ENCODE measurements at regions not wholly inside any gene's neighbourhood (a gene's known extent, or its start where the extent isn't known, plus 50 kb on each side); places are given as distances from the start of the nearest gene placed in this dataset.

- Histone ChIP-seq H3K4me3 (no peak overlapping the region), H3K4me1 (no peaks in the 10 kb centered on the region), H3K27ac (no peak overlapping the region), H3K36me3 (no peaks in the 10 kb centered on the region), H3K27me3 (no peaks in the 10 kb centered on the region), H3K9me3 (no peaks in the 10 kb centered on the region)
- WGBS, 2 donors, result 65 to 72% methylated on average over 8 of the region's 8 CpGs
- ATAC-seq (peak in 3 of 4 donors; percentile 35 to 64 (median 54)), DNase-seq (peak in 1 of 6 donors; percentile 9), FAIRE-seq (no peak)
- intact Hi-C loops (cut with DNase I), result no loop called here
- no peak for TF ChIP-seq CTCF (IDR thresholded peaks at IDR 0.05)
These were observed 102.5 kb upstream of the PDZRN3 start for GRCh38 chr3:73727117-73727821.

- Histone ChIP-seq H3K27me3 (no peaks in the 10 kb centered on the region), H3K36me3 (no peaks in the 10 kb centered on the region), H3K27ac (no peak overlapping the region), H3K9me3 (no peaks in the 10 kb centered on the region), H3K4me1 (no peaks in the 10 kb centered on the region), H3K4me3 (no peak overlapping the region)
- DNase-seq (no peak), ATAC-seq (no peak), FAIRE-seq (no peak)
- intact Hi-C loops (cut with DNase I), result no loop called here
- 62% methylated on average over 3 of the region's 3 CpGs for WGBS, 2 donors
- no peak for TF ChIP-seq CTCF (IDR thresholded peaks at IDR 0.05)
These were observed 98.9 kb upstream of the PDZRN3 start for GRCh38 chr3:73723596-73723995.

DNA sequence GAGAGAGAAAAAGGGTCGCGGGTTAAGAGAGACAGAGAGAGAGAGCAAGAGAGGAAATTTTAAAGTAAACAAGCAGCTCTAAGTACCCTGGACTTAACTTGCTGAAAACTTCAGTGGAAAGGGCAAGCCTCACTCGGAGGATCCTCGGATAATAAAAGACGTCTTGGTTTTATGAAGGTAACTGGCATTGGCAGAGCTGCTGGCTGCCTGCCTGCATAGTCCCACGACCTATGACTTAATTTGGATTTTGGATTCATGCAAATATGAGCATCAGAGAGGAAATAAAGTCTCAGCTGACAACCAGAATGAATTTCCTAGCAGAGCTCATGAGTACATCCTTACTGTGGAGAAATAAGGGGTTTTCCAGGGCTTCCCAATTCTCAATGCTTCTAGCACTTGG, 95.1 kb upstream of the PDZRN3 start:
- FAIRE-seq (no peak), DNase-seq (no peak), ATAC-seq (peak in 2 of 4 donors; percentile 13 to 20)
- Histone ChIP-seq H3K4me1 (no peaks in the 10 kb centered on the region), H3K4me3 (no peak overlapping the region), H3K27me3 (no peaks in the 10 kb centered on the region), H3K27ac (no peak overlapping the region), H3K9me3 (no peaks in the 10 kb centered on the region), H3K36me3 (no peaks in the 10 kb centered on the region)
- 71% methylated on average over 6 of the region's 6 CpGs for WGBS, 2 donors
- intact Hi-C loops (cut with DNase I), result no loop called here
- no peak for TF ChIP-seq CTCF (IDR thresholded peaks at IDR 0.05)

DNA sequence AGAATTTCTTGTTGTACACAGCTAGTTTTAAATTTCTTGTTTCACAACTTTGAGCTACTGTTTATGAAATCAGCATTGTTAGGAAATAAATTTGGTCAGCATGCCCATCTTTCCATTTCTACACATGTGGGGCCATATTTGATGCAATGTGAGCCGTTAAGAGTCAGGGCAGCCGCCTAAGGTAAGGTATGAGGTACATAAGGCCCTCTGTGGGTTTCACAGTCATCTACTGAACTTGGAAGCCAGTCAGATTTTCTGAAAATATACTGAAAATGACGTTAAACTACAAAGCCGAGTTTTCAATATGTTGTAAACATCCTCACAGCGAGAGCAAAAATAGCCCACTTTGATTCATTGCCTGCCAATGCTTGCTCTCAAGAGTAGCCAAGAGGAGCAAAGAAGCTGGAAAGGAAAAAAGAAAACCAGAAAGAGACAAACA, 94.7 kb upstream of the PDZRN3 start:
- Histone ChIP-seq H3K27me3 (no peaks in the 10 kb centered on the region), H3K36me3 (no peaks in the 10 kb centered on the region), H3K27ac (no peak overlapping the region), H3K9me3 (no peaks in the 10 kb centered on the region), H3K4me1 (no peaks in the 10 kb centered on the region), H3K4me3 (no peak overlapping the region)
- intact Hi-C loops (cut with DNase I), result no loop called here
- TF ChIP-seq CTCF (IDR thresholded peaks at IDR 0.05), result no peak
- no peak for DNase-seq
- 82 to 87% methylated on average over 5 of the region's 5 CpGs for WGBS, 2 donors
- ATAC-seq, result peak in 2 of 4 donors; percentile 17 to 56
- no peak for FAIRE-seq

GRCh38 chr3:73718326-73719110, 93.8 kb upstream of the PDZRN3 start:
- DNase-seq (no peak), FAIRE-seq (no peak)
- TF ChIP-seq CTCF (IDR thresholded peaks at IDR 0.05), result no peak

More at GRCh38 chr3:73718326-73719110, 93.8 kb upstream of the PDZRN3 start:
- H3K27me3 ChIP-seq, result no peaks in the 10 kb centered on the region
- WGBS, 2 donors, result 61 to 62% methylated on average over 5 of the region's 5 CpGs
- no peaks in the 10 kb centered on the region for H3K4me1 ChIP-seq
- no peak overlapping the region for H3K27ac ChIP-seq
- no peak overlapping the region for H3K4me3 ChIP-seq
- H3K9me3 ChIP-seq, result no peaks in the 10 kb centered on the region
- intact Hi-C loops (cut with DNase I), result no loop called here
- no peaks in the 10 kb centered on the region for H3K36me3 ChIP-seq
- ATAC-seq, result no peak

Measured in pancreas (tissue), 10 donors.